OCI-LY7 (cell line): ENCODE measurements at regions not wholly inside any gene's neighbourhood (a gene's known extent, or its start where the extent isn't known, plus 50 kb on each side); places are given as distances from the start of the nearest gene placed in this dataset.

Source experiments
- BruUV-seq: library from RNA; stranded (reverse); fragments of 400-500 nt; replicated peaks from 2 replicates; lab custom pipeline; 2021; lab: Mats Ljungman, UMichigan
- CTCF ChIA-PET: fragments of 300-600 bp; sonication (Branson Sonifier 250); formaldehyde crosslinking; loops from one replicate; lab custom pipeline; 2022; ENCODE audit warnings: antibody characterized with exemption; ENCODE audit not compliant: unreplicated experiment; lab: Charles Lee
- POLR2A ChIA-PET: fragments of 300-600 bp; sonication (Branson Sonifier 250); formaldehyde crosslinking; loops from one replicate; lab custom pipeline; 2022; ENCODE audit warnings: antibody characterized with exemption; lab: Charles Lee
- DNase-seq: peaks from one replicate; pipeline ENCODE4 v3.0.0-alpha.2; 2015; ENCODE audit warnings: low spot score
- H2AFZ ChIP-seq: fragments of 200-600 bp; sonication (generic), shearing (Covaris generic); 2 replicates; pipeline ENCODE4 v1.6.1; 2014; ENCODE audit warnings: mild to moderate bottlenecking, antibody characterized with exemption, low read length, moderate library complexity
- H3K27ac ChIP-seq: fragments of 200-600 bp; sonication (generic); 2 replicates; pipeline ENCODE4 v1.5.1; 2014; ENCODE audit warnings: mixed run types, low read depth, mild to moderate bottlenecking, moderate library complexity, low read length, inconsistent platforms; ENCODE audit not compliant: poor library complexity, severe bottlenecking
- H3K36me3 ChIP-seq: fragments of 200-600 bp; sonication (generic); 2 replicates; pipeline ENCODE4 v1.6.1; 2014; ENCODE audit warnings: mild to moderate bottlenecking, antibody characterized with exemption, low read length, moderate library complexity, mixed read lengths; ENCODE audit not compliant: insufficient read depth
- H3K4me1 ChIP-seq: fragments of 200-600 bp; sonication (generic); 2 replicates; pipeline ENCODE4 v1.5.1; 2014; ENCODE audit warnings: mild to moderate bottlenecking, low read length; ENCODE audit not compliant: insufficient read depth, poor library complexity, severe bottlenecking
- H3K4me2 ChIP-seq: fragments of 200-600 bp; sonication (generic); 2 replicates; pipeline ENCODE4 v1.6.1; 2014; ENCODE audit warnings: mild to moderate bottlenecking, low read length
- H3K4me3 ChIP-seq: fragments of 200-600 bp; sonication (generic); 2 replicates; pipeline ENCODE4 v1.5.1; 2014; ENCODE audit warnings: mild to moderate bottlenecking, low read depth, low read length; ENCODE audit not compliant: poor library complexity, severe bottlenecking
- H3K79me2 ChIP-seq: fragments of 200-600 bp; sonication (generic); 2 replicates; pipeline ENCODE4 v1.6.1; 2016; ENCODE audit warnings: low read depth, mild to moderate bottlenecking, low read length, moderate library complexity, mixed read lengths; ENCODE audit not compliant: insufficient read depth
- H3K9me2 ChIP-seq: fragments of 200-600 bp; sonication (generic); 2 replicates; pipeline ENCODE4 v1.6.1; 2016; ENCODE audit warnings: mild to moderate bottlenecking, low read length, mixed read lengths; ENCODE audit not compliant: insufficient read depth
- H3K9me3 ChIP-seq: fragments of 200-600 bp; sonication (generic); 2 replicates; pipeline ENCODE4 v1.6.1; 2014; ENCODE audit warnings: mild to moderate bottlenecking, mixed run types, low read length, mixed read lengths
- H4K20me1 ChIP-seq: fragments of 200-600 bp; sonication (generic); 2 replicates; pipeline ENCODE4 v1.6.1; 2014; ENCODE audit warnings: mild to moderate bottlenecking, antibody characterized with exemption, low read length, moderate library complexity, mixed read lengths; ENCODE audit not compliant: insufficient read depth
- CTCF ChIP-seq: fragments of 200-600 bp; sonication (generic); conservative IDR thresholded peaks from 2 replicates; pipeline ENCODE4 v1.5.1; 2014; ENCODE audit warnings: mild to moderate bottlenecking, antibody characterized with exemption, low read length, moderate library complexity, mixed read lengths
- EZH2phosphoT487 ChIP-seq: fragments of 200-600 bp; sonication (generic); IDR thresholded peaks from 2 replicates; pipeline ENCODE4 v1.6.1; 2018; ENCODE audit warnings: low read depth, borderline replicate concordance, mild to moderate bottlenecking, mixed run types, antibody characterized with exemption, low read length, moderate library complexity, mixed read lengths
- intact Hi-C: fragments of 100-400 bp; cut with micrococcal nuclease; formaldehyde crosslinking; loops from one replicate; pipeline ENCODE4 v1.10.0; 2022; ENCODE audit not compliant: unreplicated experiment

GRCh38 chr2:142330458-142330857 is 199.6 kb upstream of the LRP1B start:
- Histone ChIP-seq H3K9me2 (no peaks in the 10 kb centered on the region), H3K79me2 (no peaks in the 10 kb centered on the region), H3K4me3 (no peak overlapping the region), H4K20me1 (no peaks in the 10 kb centered on the region), H2AFZ (no peak overlapping the region), H3K27ac (no peak overlapping the region), H3K4me2 (no peak overlapping the region), H3K4me1 (no peaks in the 10 kb centered on the region), H3K36me3 (no peaks in the 10 kb centered on the region), H3K9me3 (no peaks in the 10 kb centered on the region)
- POLR2A ChIA-PET, result no interaction called here
- no TSS peak for BruUV-seq
- intact Hi-C loops, result no loop called here
- TF ChIP-seq EZH2phosphoT487 (no peak), CTCF (no peak)
- CTCF ChIA-PET, result no interaction called here
- DNase-seq, result no peak

GRCh38 chr2:142325870-142326269 is 195.1 kb upstream of the LRP1B start:
- ChIA-PET POLR2A (no interaction called here), CTCF (no interaction called here)
- DNase-seq, result no peak
- no peaks in the 10 kb centered on the region for H3K9me3 ChIP-seq
- no TSS peak for BruUV-seq
- no peak overlapping the region for H2AFZ ChIP-seq
- no peak overlapping the region for H3K27ac ChIP-seq
- no peaks in the 10 kb centered on the region for H3K9me2 ChIP-seq
- H4K20me1 ChIP-seq, result no peaks in the 10 kb centered on the region
- H3K4me2 ChIP-seq, result no peak overlapping the region
- TF ChIP-seq EZH2phosphoT487, result no peak
- no peak for TF ChIP-seq CTCF
- intact Hi-C loops, result no loop called here
- no peaks in the 10 kb centered on the region for H3K4me1 ChIP-seq
- no peak overlapping the region for H3K4me3 ChIP-seq
- H3K79me2 ChIP-seq, result no peaks in the 10 kb centered on the region
- H3K36me3 ChIP-seq, result no peaks in the 10 kb centered on the region

- Histone ChIP-seq H3K9me2 (no peaks in the 10 kb centered on the region), H3K27ac (no peak overlapping the region), H3K79me2 (no peaks in the 10 kb centered on the region), H3K36me3 (no peaks in the 10 kb centered on the region), H4K20me1 (no peaks in the 10 kb centered on the region), H2AFZ (no peak overlapping the region), H3K4me2 (no peak overlapping the region), H3K4me1 (no peaks in the 10 kb centered on the region), H3K4me3 (no peak overlapping the region), H3K9me3 (no peaks in the 10 kb centered on the region)
- POLR2A ChIA-PET, result no interaction called here
- DNase-seq, result no peak
- BruUV-seq, result no TSS peak
- CTCF ChIA-PET, result no interaction called here
- intact Hi-C loops, result no loop called here
- no peak for TF ChIP-seq CTCF
- TF ChIP-seq EZH2phosphoT487, result no peak
Measured at GRCh38 chr2:142323206-142323605, 192.4 kb upstream of the LRP1B start.
